H1 (cell line): ENCODE measurements at regions not wholly inside any gene's neighbourhood (a gene's known extent, or its start where the extent isn't known, plus 50 kb on each side); places are given as distances from the start of the nearest gene placed in this dataset.

ENCODE experiments used
- ATF2 ChIP-seq: IDR thresholded peaks from 2 replicates; pipeline ENCODE4 v1.6.1; 2012; ENCODE audit warnings: low read length, inconsistent platforms
- CREB1 ChIP-seq: IDR thresholded peaks from 2 replicates; pipeline ENCODE4 v1.6.1; 2012; ENCODE audit warnings: inconsistent platforms
- GTF2F1 ChIP-seq: IDR thresholded peaks from 2 replicates; pipeline ENCODE4 v1.6.1; 2012; ENCODE audit warnings: low read depth, low read length, improper control_type of control experiment, borderline replicate concordance
- TEAD4 ChIP-seq: IDR thresholded peaks from 2 replicates; pipeline ENCODE4 v1.6.1; 2012; ENCODE audit warnings: low read depth, low read length, inconsistent platforms, mixed read lengths

GRCh38 chr2:43097644-43098408 lies 128.6 kb downstream of the ZFP36L2 start (continued):
- TF ChIP-seq ATF2 (no peak), CREB1 (no peak), TEAD4 (no peak), GTF2F1 (no peak)
